WTC11 (cell line): ENCODE measurements at regions not wholly inside any gene's neighbourhood (a gene's known extent, or its start where the extent isn't known, plus 50 kb on each side); places are given as distances from the start of the nearest gene placed in this dataset.

Source experiments
- ATAC-seq: fragments of 200-7000 bp; cut with Tn5 transposase; 2 replicates; pipeline ENCODE4 v1.10.0; 2021; ENCODE audit warnings: mild to moderate bottlenecking, moderate library complexity
- CTCF ChIA-PET: fragments of 300-600 bp; sonication (Branson Sonifier 250); formaldehyde crosslinking; loops from one replicate; lab custom pipeline; 2021; ENCODE audit warnings: antibody characterized with exemption; lab: Charles Lee
- POLR2A ChIA-PET: fragments of 350-600 bp; sonication (Branson Sonifier 250); formaldehyde crosslinking; loops from one replicate; lab custom pipeline; 2021; ENCODE audit warnings: antibody characterized with exemption; lab: Charles Lee
- DNase-seq: peaks from one replicate; pipeline ENCODE4 v3.0.0; 2021; ENCODE audit warnings: low spot score
- H3K27ac Mint-ChIP-seq: 2 replicates; pipeline ENCODE4 v1.8.0; 2021; ENCODE audit warnings: mixed read lengths
- H3K27me3 Mint-ChIP-seq: 2 replicates; pipeline ENCODE4 v1.8.0; 2021; ENCODE audit warnings: low read depth, mild to moderate bottlenecking, moderate library complexity, mixed read lengths
- H3K36me3 Mint-ChIP-seq: 2 replicates; pipeline ENCODE4 v1.8.0; 2021; ENCODE audit warnings: mixed read lengths
- H3K4me1 Mint-ChIP-seq: 2 replicates; pipeline ENCODE4 v1.8.0; 2022; ENCODE audit warnings: mixed read lengths
- H3K4me3 Mint-ChIP-seq: 2 replicates; pipeline ENCODE4 v1.8.0; 2021; ENCODE audit warnings: mild to moderate bottlenecking, moderate library complexity, mixed read lengths
- H3K9me3 Mint-ChIP-seq: 2 replicates; pipeline ENCODE4 v1.8.0; 2021; ENCODE audit warnings: mixed read lengths
- CREB1 ChIP-seq: sonication (generic); formaldehyde crosslinking; IDR thresholded peaks from 2 replicates; pipeline ENCODE4 v1.8.0; 2023; ENCODE audit warnings: mild to moderate bottlenecking, missing genetic modification reagents
- FOXJ3 ChIP-seq: sonication (generic); formaldehyde crosslinking; IDR thresholded peaks from 2 replicates; pipeline ENCODE4 v1.9.0; 2021; ENCODE audit warnings: missing genetic modification reagents, mild to moderate bottlenecking, borderline replicate concordance
- FOXP1 ChIP-seq: sonication (generic); formaldehyde crosslinking; IDR thresholded peaks from 2 replicates; pipeline ENCODE4 v1.8.0; 2022; ENCODE audit warnings: missing genetic modification reagents, mild to moderate bottlenecking, moderate library complexity, borderline replicate concordance
- GRHL2 ChIP-seq: fragments of 250-450 bp; sonication (Bioruptor Pico); IDR thresholded peaks from 2 replicates; pipeline ENCODE4 v1.8.0; 2022; ENCODE audit warnings: mild to moderate bottlenecking, moderate library complexity; ENCODE audit not compliant: insufficient replicate concordance, severe bottlenecking
- HMGA2 ChIP-seq: fragments of 250-450 bp; sonication (Bioruptor Pico); IDR thresholded peaks from 2 replicates; pipeline ENCODE4 v1.4.0; 2021; ENCODE audit warnings: mild to moderate bottlenecking, moderate library complexity
- IRF2 ChIP-seq: sonication (generic); formaldehyde crosslinking; IDR thresholded peaks from 2 replicates; pipeline ENCODE4 v1.8.0; 2022; ENCODE audit warnings: low read depth, missing genetic modification reagents, borderline replicate concordance
- JAZF1 ChIP-seq: fragments of 250-450 bp; sonication (Bioruptor Pico); IDR thresholded peaks from 2 replicates; pipeline ENCODE4 v1.9.0; 2021; ENCODE audit warnings: moderate library complexity, mild to moderate bottlenecking, inconsistent platforms
- NFYB ChIP-seq: sonication (generic); formaldehyde crosslinking; conservative IDR thresholded peaks from 2 replicates; pipeline ENCODE4 v1.8.0; 2022; ENCODE audit warnings: low read depth, missing genetic modification reagents
- NR3C1 ChIP-seq: sonication (generic); formaldehyde crosslinking; conservative IDR thresholded peaks from 2 replicates; pipeline ENCODE4 v1.8.1; 2023; ENCODE audit warnings: low read depth, mild to moderate bottlenecking, missing genetic modification reagents
- SMAD4 ChIP-seq: sonication (generic); formaldehyde crosslinking; IDR thresholded peaks from 2 replicates; pipeline ENCODE4 v1.8.0; 2022; ENCODE audit warnings: mild to moderate bottlenecking, missing genetic modification reagents
- ZBTB21 ChIP-seq: sonication (generic); formaldehyde crosslinking; IDR thresholded peaks from 2 replicates; pipeline ENCODE4 v1.8.1; 2023; ENCODE audit warnings: mild to moderate bottlenecking, missing genetic modification reagents, borderline replicate concordance
- ZNF263 ChIP-seq: sonication (generic); formaldehyde crosslinking; IDR thresholded peaks from 2 replicates; pipeline ENCODE4 v1.8.1; 2022; ENCODE audit warnings: low read depth, mild to moderate bottlenecking, moderate library complexity, missing genetic modification reagents
- ZNF396 ChIP-seq: fragments of 250-450 bp; sonication (Bioruptor Pico); IDR thresholded peaks from 2 replicates; pipeline ENCODE4 v1.8.0; 2021; ENCODE audit warnings: mild to moderate bottlenecking, moderate library complexity, borderline replicate concordance
- ZNF423 ChIP-seq: fragments of 250-450 bp; sonication (Bioruptor Pico); IDR thresholded peaks from 2 replicates; pipeline ENCODE4 v2.1.2; 2022; ENCODE audit warnings: mild to moderate bottlenecking, moderate library complexity
- TF ChIP-seq, protein P1 (sequence below): sonication (generic); formaldehyde crosslinking; IDR thresholded peaks from 2 replicates; pipeline ENCODE4 v1.8.0; 2023; ENCODE audit warnings: missing genetic modification reagents, mild to moderate bottlenecking, borderline replicate concordance
- TF ChIP-seq, protein P2 (sequence below): sonication (generic); formaldehyde crosslinking; IDR thresholded peaks from 2 replicates; pipeline ENCODE4 v1.8.0; 2022; ENCODE audit warnings: mild to moderate bottlenecking, missing genetic modification reagents
- TF ChIP-seq, protein P3 (sequence below): sonication (generic); formaldehyde crosslinking; IDR thresholded peaks from 2 replicates; pipeline ENCODE4 v1.8.1; 2023; ENCODE audit warnings: mild to moderate bottlenecking, missing genetic modification reagents, moderate library complexity
- TF ChIP-seq, protein P4 (sequence below): sonication (generic); formaldehyde crosslinking; IDR thresholded peaks from 2 replicates; pipeline ENCODE4 v1.8.0; 2022; ENCODE audit warnings: mild to moderate bottlenecking, missing genetic modification reagents
- TF ChIP-seq, protein P5 (sequence below): sonication (generic); formaldehyde crosslinking; IDR thresholded peaks from 2 replicates; pipeline ENCODE4 v1.8.1; 2022; ENCODE audit warnings: mild to moderate bottlenecking, missing genetic modification reagents, moderate library complexity, borderline replicate concordance

DNA sequence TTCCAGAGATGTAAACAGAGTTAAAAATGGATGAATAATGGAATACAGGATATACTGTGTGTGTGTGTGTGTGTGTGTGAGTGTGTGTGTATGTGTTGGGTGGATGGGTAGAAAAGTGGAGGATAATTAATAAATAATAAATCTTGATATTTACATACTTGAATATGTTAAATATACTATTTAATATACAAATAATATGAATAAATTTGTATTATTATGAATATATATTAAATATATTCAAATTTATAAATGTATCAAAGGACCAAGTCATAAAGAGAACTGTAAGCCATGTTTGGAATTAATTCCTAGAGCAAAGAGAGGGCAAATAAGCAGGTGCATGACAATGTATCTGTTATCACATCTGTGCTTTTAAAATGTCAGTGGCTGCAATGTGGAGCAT is 225.3 kb downstream of the ALG10B start:
- TF ChIP-seq NFYB (no peak), HMGA2 (CRISPR knock-in tag) (peak; percentile 98)
- ATAC-seq = no peak
- Mint-ChIP-seq H3K36me3 (no peaks in the 10 kb centered on the region), H3K4me1 (peaks cover 28% of the 10 kb centered on the region), H3K9me3 (no peaks in the 10 kb centered on the region), H3K4me3 (no peak overlapping the region), H3K27ac (no peak overlapping the region), H3K27me3 (no peaks in the 10 kb centered on the region)
- ChIA-PET CTCF (no interaction called here), POLR2A (no interaction called here)
- no peak for DNase-seq

DNA sequence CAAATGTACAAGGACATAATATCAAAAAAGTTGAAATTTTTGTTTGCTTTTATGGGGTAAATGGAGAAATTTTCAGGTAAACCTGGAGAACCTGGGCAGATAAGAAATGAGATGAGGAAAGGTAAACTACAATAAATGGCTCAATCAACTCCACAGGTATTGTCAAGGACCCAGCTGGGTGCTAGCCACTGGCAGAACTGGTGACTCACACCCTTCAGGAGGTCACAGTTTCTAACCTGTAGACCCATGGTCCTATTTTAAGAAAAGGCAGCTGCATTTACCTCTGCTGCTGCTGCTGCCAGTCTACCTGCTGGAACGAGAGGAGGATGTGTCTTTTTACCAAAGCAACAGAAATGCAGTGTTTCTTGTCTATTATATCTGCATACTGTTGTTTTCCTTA is 226.6 kb downstream of the ALG10B start:
- H3K9me3 Mint-ChIP-seq = peaks cover 7% of the 10 kb centered on the region
- TF ChIP-seq, protein P1, sequence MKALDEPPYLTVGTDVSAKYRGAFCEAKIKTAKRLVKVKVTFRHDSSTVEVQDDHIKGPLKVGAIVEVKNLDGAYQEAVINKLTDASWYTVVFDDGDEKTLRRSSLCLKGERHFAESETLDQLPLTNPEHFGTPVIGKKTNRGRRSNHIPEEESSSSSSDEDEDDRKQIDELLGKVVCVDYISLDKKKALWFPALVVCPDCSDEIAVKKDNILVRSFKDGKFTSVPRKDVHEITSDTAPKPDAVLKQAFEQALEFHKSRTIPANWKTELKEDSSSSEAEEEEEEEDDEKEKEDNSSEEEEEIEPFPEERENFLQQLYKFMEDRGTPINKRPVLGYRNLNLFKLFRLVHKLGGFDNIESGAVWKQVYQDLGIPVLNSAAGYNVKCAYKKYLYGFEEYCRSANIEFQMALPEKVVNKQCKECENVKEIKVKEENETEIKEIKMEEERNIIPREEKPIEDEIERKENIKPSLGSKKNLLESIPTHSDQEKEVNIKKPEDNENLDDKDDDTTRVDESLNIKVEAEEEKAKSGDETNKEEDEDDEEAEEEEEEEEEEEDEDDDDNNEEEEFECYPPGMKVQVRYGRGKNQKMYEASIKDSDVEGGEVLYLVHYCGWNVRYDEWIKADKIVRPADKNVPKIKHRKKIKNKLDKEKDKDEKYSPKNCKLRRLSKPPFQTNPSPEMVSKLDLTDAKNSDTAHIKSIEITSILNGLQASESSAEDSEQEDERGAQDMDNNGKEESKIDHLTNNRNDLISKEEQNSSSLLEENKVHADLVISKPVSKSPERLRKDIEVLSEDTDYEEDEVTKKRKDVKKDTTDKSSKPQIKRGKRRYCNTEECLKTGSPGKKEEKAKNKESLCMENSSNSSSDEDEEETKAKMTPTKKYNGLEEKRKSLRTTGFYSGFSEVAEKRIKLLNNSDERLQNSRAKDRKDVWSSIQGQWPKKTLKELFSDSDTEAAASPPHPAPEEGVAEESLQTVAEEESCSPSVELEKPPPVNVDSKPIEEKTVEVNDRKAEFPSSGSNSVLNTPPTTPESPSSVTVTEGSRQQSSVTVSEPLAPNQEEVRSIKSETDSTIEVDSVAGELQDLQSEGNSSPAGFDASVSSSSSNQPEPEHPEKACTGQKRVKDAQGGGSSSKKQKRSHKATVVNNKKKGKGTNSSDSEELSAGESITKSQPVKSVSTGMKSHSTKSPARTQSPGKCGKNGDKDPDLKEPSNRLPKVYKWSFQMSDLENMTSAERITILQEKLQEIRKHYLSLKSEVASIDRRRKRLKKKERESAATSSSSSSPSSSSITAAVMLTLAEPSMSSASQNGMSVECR (CRISPR knock-in tag) = no peak
- TF ChIP-seq, protein P2, sequence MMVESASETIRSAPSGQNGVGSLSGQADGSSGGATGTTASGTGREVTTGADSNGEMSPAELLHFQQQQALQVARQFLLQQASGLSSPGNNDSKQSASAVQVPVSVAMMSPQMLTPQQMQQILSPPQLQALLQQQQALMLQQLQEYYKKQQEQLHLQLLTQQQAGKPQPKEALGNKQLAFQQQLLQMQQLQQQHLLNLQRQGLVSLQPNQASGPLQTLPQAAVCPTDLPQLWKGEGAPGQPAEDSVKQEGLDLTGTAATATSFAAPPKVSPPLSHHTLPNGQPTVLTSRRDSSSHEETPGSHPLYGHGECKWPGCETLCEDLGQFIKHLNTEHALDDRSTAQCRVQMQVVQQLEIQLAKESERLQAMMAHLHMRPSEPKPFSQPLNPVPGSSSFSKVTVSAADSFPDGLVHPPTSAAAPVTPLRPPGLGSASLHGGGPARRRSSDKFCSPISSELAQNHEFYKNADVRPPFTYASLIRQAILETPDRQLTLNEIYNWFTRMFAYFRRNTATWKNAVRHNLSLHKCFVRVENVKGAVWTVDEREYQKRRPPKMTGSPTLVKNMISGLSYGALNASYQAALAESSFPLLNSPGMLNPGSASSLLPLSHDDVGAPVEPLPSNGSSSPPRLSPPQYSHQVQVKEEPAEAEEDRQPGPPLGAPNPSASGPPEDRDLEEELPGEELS (CRISPR knock-in tag) = no peak
- no peak for TF ChIP-seq CREB1 (CRISPR knock-in tag)
- TF ChIP-seq, protein P3, sequence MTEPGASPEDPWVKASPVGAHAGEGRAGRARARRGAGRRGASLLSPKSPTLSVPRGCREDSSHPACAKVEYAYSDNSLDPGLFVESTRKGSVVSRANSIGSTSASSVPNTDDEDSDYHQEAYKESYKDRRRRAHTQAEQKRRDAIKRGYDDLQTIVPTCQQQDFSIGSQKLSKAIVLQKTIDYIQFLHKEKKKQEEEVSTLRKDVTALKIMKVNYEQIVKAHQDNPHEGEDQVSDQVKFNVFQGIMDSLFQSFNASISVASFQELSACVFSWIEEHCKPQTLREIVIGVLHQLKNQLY (CRISPR knock-in tag) = no peak
- TF ChIP-seq IRF2 (CRISPR knock-in tag) = no peak
- TF ChIP-seq GRHL2 (CRISPR knock-in tag) = no peak
- TF ChIP-seq ZNF423 = 0 out of 2 replicates have a peak, but pooled peaks have one; percentile 23
- no peak for TF ChIP-seq SMAD4
- DNase-seq (no peak), ATAC-seq (peak; percentile 77)
- CTCF ChIA-PET = interaction anchor here (0.6 to 2.2 kb wide), 3 partner anchors 12 to 351 kb away, joined by 3 to 8 read pairs (median 7); no protein-coding TSS in a partner anchor
- no peaks in the 10 kb centered on the region for H3K27me3 Mint-ChIP-seq
- POLR2A ChIA-PET = no interaction called here
- H3K4me1 Mint-ChIP-seq = peaks cover 28% of the 10 kb centered on the region
- peaks cover 3% of the 10 kb centered on the region; the same call in 1 of the 2 replicates for H3K36me3 Mint-ChIP-seq
- H3K27ac Mint-ChIP-seq = no peak overlapping the region
- H3K4me3 Mint-ChIP-seq = no peak overlapping the region

DNA sequence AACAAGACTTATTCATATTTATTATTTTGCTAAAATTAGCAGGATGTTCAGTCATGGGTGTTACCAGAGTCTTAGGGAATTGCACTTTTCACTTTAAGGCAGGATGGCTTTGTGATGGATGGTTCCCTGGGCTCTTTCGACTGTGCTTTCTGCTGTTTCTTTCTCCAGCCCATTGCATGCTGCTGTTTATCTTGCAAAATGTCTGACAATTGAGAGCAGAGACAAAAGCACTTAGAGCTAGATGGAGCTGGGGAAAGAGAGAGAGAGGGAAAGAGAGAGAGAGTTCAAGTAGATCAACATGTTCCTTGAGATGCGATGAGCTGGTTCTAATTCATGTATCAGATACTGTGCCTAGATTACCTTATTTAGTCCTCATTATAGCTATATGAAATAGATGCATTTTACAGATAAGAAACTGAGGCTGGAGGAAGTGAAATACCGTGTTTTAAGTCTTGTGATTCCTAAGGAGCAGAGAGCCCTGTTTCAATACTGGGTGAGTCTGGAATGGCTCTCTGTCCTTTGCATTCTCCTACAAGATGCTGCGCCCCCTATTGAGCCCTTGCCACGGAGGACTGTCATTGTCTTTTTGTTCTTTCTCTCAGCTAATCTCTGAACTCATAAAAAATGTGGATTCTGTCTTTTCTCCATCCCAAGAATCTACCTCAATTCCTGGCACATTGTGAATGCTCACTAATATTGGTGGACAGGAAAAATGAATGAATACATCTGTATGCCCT is 227.9 kb downstream of the ALG10B start:
- ChIA-PET POLR2A (no interaction called here), CTCF (interaction anchor here (0.6 to 2.2 kb wide), 12 partner anchors 10 to 177 kb away, joined by 3 to 8 read pairs (median 4); no protein-coding TSS in a partner anchor)
- peaks cover 8% of the 10 kb centered on the region for H3K36me3 Mint-ChIP-seq
- H3K4me1 Mint-ChIP-seq = peaks cover 28% of the 10 kb centered on the region
- ATAC-seq (peak; percentile 89), DNase-seq (peak; percentile 62)
- H3K9me3 Mint-ChIP-seq = peaks cover 17% of the 10 kb centered on the region
- H3K27ac Mint-ChIP-seq = peak overlapping the region; percentile 83
- no peaks in the 10 kb centered on the region for H3K27me3 Mint-ChIP-seq
- no peak overlapping the region for H3K4me3 Mint-ChIP-seq
- no peak for TF ChIP-seq ZNF396 (CRISPR knock-in tag)
- TF ChIP-seq, protein P4, sequence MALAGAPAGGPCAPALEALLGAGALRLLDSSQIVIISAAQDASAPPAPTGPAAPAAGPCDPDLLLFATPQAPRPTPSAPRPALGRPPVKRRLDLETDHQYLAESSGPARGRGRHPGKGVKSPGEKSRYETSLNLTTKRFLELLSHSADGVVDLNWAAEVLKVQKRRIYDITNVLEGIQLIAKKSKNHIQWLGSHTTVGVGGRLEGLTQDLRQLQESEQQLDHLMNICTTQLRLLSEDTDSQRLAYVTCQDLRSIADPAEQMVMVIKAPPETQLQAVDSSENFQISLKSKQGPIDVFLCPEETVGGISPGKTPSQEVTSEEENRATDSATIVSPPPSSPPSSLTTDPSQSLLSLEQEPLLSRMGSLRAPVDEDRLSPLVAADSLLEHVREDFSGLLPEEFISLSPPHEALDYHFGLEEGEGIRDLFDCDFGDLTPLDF (CRISPR knock-in tag) = no peak
- TF ChIP-seq ZNF263 = no peak
- no peak for TF ChIP-seq ZBTB21 (CRISPR knock-in tag)
- TF ChIP-seq FOXJ3 = no peak
- TF ChIP-seq FOXP1 = no peak
- no peak for TF ChIP-seq JAZF1 (CRISPR knock-in tag)
- TF ChIP-seq NR3C1 (CRISPR knock-in tag) = no peak
- no peak for TF ChIP-seq GRHL2 (CRISPR knock-in tag)
- TF ChIP-seq, protein P5, sequence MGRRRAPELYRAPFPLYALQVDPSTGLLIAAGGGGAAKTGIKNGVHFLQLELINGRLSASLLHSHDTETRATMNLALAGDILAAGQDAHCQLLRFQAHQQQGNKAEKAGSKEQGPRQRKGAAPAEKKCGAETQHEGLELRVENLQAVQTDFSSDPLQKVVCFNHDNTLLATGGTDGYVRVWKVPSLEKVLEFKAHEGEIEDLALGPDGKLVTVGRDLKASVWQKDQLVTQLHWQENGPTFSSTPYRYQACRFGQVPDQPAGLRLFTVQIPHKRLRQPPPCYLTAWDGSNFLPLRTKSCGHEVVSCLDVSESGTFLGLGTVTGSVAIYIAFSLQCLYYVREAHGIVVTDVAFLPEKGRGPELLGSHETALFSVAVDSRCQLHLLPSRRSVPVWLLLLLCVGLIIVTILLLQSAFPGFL = no peak
